ENCODE measurements at regions not wholly inside any gene's neighbourhood (a gene's known extent, or its start where the extent isn't known, plus 50 kb on each side); places are given as distances from the start of the nearest gene placed in this dataset.

GRCh38 chr2:217459680-217460405, 543.0 kb downstream of the TNS1 start:
- DNase-seq (ENCODE audit: extremely low read depth in 1 of 2, low read depth in 1 of 2) = no peak

DNA sequence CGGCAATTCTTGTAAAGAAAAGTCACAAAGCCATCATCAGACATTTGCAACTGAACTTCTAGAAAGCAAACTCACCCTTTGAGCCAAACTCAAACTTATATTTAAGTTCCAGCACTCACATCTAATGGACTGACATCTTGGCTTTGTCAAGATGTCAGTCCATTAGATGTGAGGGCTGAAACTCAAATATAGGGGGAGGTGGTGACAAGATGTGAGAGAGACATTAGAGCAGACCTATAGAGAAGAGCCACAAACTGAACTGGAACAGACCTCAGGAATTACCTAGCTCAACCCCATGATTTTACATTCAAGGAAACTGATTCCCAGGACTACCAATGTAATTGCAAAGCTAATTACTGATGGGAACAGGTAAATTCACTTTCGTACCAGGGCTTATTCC, 543.8 kb downstream of the TNS1 start:
- no peak for DNase-seq (ENCODE audit: extremely low read depth in 1 of 2, low read depth in 1 of 2)

DNA sequence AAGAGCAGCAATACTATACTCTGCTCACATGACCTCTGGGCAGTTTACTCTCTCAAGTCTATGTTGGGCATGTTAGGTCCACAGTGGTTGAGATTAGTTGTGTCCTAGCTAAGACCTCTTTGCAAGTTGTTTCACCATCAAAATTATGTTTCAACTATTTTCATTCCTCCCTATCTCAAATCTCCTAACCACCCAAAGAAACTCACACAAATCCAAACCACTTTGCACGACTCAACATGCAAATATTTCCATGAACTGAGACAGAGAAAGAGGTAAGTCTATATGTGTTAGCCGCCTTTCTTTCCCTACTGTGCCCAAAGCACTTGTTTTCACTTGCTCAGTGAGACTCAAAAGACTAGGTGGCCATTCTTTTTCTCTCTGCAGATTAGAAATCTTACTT, 546.8 kb downstream of the TNS1 start:
- DNase-seq (ENCODE audit: extremely low read depth in 1 of 2, low read depth in 1 of 2) = no peak

GRCh38 chr2:217452928-217453327, 549.9 kb downstream of the TNS1 start:
- no peak for DNase-seq (ENCODE audit: extremely low read depth in 1 of 2, low read depth in 1 of 2)

DNA sequence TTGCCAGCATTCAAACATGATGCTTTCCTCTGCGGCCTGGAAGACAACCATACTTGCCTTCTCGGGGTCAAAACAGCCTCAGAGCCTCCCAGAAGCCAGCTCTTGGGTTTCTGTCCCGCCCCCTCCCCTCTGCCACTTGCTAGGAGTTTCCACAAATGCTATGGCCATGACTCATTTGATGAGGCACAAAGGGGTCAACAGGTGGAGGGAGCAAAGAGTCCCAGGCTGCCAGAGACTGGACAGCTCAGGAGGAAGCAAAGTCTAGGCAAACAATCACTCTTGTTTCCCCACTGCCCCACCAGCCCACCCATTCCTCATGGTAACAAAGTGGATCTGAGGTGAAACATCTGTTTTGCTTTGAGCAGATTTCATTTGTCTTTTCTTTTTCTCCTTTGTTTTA, 551.1 kb downstream of the TNS1 start:
- DNase-seq (ENCODE audit: extremely low read depth in 1 of 2, low read depth in 1 of 2) = no peak

- DNase-seq (ENCODE audit: extremely low read depth in 1 of 2, low read depth in 1 of 2) = no peak
These were observed 553.4 kb downstream of the TNS1 start for GRCh38 chr2:217449444-217449843.

DNA sequence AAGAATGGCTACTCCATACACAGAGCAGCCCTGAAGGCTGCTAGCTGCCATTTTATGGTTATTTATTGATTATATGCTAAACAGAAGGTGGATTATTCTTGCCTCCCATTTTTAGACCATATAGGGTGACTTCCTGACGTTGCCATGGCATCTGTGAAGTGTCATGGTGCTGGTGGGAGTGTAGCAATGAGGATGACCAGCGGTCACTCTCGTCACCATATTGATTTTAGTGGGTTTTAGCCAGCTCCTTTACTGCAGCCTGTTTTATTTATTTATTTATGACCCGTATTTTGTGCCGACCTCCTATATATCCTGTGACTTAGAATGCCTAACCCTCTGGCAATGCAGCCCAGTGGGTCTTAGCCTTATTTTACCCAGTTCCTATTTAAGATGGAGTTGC, 553.9 kb downstream of the TNS1 start:
- no peak for DNase-seq (ENCODE audit: extremely low read depth in 1 of 2, low read depth in 1 of 2)

DNA sequence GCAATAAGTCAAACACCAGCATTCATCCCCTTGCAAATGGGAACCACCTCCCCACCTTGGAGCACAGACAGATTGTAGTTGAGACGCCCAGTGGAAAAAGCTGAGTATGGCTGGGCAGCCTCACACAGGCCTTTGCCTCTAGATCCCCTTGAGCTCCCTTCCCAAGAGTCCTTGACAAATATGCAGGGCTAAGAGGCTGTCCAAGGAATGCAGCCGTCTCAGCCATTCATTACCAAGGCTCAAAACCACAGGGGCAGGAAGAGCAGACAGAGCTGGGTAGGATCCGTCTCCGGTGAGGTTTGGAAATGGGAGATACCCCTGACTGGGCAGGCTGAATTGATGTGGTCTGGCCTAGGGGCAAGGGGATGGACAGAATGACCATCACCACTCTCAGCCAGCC, 557.1 kb downstream of the TNS1 start:
- DNase-seq (ENCODE audit: extremely low read depth in 1 of 2, low read depth in 1 of 2) = no peak

DNA sequence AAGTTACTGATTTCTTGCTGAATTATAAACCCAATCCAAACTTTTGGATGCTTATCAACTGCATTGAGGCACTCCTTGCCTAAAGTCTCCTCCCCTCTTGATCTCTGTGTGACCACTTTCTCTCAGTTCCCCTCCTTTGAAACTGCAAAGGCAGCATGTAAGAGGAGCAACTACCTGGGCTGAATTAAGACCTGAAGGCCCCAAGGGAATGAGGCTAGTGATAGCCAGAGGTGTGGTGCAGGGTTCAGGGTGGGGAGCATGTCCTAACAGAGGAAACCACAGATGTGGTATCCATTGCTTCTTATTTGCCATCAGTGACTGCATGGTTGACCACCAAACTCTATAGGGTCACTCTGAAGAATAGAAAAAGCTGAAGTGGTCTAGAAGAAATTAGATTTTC, 557.9 kb downstream of the TNS1 start:
- DNase-seq (ENCODE audit: extremely low read depth in 1 of 2, low read depth in 1 of 2) = no peak

- DNase-seq (ENCODE audit: extremely low read depth in 1 of 2, low read depth in 1 of 2) = no peak
These were observed 558.3 kb downstream of the TNS1 start for GRCh38 chr2:217444509-217444908.

GRCh38 chr2:217443601-217444000, 559.2 kb downstream of the TNS1 start:
- DNase-seq (ENCODE audit: extremely low read depth in 1 of 2, low read depth in 1 of 2) = no peak

DNA sequence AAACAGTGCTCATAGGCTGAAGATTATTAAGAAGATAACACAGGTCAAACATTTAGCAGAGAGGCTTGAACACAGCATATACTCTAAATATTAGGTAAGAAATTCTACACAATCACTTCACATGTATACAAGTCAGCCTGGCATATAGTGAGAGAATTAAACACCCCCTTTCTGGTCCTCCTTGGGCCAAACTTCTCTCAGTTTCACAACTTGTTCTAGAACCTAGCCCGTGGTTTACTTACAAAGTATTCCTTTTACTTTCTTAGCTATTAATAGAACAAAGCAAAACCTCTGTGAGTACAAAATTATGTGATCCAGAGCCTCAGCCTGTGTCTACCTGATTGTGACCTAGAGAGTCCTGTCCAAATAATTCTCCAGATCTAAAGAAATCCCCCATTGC, 562.8 kb downstream of the TNS1 start:
- DNase-seq (ENCODE audit: extremely low read depth in 1 of 2, low read depth in 1 of 2) = no peak

GRCh38 chr2:217438821-217439220, 564.0 kb downstream of the TNS1 start:
- no peak for DNase-seq (ENCODE audit: extremely low read depth in 1 of 2, low read depth in 1 of 2)

DNA sequence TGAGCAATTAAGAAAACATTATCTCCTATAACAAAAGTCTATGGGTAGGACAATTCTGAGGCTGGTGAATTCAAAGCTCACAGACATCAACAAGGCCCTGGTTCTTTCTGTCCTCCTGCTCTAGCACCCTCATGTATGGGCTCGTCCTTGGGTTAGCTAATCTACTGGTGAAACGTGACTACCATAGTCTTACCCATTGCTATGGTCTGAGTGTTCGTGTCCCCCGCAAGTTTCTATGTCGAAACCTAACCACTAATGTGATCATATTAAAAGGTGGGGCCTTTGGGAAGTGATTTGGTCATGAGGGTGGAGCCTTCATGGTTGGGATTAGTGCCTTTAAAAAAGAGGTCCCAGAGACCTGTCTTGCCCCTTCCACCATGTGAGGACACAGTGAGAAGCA, 564.7 kb downstream of the TNS1 start:
- no peak for DNase-seq (ENCODE audit: extremely low read depth in 1 of 2, low read depth in 1 of 2)

DNA sequence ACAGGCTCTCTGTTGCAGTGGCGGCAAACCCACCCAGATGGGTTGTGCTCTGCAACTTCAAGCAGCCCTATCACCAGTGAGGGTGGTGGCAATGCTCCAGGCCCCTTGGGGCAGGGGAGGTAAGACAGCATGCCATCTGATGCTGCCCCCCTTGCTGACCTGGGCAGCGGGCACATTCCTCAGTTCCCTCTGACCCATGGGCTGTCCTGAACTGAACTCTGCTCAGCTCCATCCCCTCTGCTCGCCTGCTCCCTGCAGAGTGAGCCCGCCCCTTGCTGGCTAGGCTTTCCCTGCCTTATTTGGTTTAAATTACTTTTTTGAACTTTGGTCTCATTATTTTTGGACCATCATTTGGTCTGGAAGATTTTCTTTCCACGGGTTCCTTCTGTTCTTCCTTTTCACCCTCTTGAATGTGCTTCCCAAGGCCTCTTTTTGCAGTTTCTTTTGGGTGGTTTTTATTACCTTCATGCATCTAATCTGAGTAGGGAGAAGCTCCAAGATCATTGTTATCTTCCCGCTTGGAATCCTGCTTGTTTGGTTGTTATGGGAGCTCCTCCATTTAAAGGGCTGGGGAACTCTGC, 565.4 kb downstream of the TNS1 start:
- no peak for DNase-seq (ENCODE audit: extremely low read depth in 1 of 2, low read depth in 1 of 2)

DNA sequence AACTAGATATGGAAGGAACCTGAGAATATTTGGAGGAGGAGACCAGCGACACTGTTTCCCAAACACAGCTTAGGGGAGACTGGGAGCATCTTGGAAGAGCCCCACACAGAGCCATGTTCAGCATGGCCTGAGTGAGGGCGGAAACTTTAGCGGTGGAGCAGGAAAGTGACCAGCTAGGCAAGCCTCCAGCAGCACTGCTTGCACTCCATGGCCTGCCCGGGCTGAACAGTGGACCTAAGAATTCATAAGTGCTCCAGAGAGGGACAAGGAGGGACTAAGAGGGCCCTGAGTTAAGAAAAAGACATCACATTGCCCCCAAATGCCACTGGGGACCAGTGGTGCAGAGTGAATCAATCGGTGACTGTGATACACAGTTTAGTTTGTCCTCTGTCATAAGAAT, 566.4 kb downstream of the TNS1 start:
- no peak for DNase-seq (ENCODE audit: extremely low read depth in 1 of 2, low read depth in 1 of 2)

DNA sequence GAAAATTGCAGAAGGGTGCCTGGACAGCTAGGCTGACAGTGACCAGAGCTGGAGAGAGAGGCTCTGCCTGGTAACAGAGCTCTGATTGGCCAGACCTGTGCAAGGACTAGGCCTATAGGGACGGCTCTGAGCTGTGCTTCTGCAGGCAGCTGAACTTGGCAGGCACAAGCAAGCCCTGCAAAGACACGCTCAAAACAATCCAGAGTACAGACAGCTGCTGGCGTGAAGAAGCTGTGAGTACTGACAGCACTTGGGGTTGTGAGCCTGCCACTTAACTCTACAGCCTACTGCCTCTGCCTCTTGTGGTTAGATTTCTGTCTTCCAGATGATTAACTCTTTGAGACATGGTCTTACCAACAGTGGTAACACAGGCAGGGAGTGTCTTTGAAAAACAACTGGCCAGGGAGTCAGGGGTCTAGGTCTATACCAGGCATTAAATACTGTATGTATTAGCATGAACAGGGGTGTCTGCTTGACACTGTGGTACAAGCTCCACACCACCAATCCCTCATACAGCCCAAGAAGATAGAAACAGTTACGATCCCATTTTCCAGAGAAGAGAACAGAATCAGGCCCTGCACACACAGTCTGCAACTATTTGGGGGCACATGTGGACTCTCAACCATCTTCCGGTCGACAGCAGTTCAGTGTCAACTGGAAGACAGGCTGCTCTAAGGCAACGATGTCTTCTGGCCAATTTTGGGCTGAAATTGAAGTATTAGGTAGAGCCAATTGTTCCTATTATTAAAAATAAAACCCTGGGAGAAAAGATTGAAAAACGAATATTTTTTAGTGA, 568.4 kb downstream of the TNS1 start:
- DNase-seq (ENCODE audit: extremely low read depth in 1 of 2, low read depth in 1 of 2) = no peak

GRCh38 chr2:217433522-217433921, 569.3 kb downstream of the TNS1 start:
- DNase-seq (ENCODE audit: extremely low read depth in 1 of 2, low read depth in 1 of 2) = no peak

DNA sequence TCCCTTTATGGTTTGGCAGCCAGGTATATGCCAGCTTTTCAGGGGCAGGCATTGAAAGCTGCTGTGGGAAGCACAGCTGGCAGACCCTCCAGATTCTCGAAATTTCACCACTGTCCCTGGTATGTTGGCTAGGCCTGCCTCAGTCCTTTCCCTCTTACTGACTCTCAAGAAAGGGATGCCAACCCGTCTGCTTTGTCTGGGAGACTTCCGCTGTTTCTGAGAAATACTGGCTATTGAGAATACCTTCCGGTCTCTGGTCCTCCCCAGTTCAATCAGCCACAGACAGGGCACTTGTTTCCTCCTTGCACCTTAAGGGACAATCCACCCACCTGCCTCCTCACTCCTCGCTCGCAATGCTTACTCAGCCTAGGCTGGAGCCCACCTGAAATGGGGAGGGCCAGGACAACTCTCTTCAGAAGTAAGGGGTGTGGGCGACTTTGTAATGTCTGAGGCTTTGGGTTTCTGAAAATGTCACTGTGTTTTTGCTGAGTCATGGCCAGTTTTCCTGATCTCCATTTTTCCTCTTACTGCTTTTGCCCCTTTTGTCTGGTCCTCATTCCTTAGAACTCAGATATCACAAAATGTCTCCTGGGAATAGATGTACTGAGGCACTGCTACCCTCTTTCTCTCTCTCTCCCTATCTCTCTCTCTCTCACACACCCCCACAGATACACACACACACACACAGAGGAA, 571.1 kb downstream of the TNS1 start:
- DNase-seq (ENCODE audit: extremely low read depth in 1 of 2, low read depth in 1 of 2) = no peak

DNA sequence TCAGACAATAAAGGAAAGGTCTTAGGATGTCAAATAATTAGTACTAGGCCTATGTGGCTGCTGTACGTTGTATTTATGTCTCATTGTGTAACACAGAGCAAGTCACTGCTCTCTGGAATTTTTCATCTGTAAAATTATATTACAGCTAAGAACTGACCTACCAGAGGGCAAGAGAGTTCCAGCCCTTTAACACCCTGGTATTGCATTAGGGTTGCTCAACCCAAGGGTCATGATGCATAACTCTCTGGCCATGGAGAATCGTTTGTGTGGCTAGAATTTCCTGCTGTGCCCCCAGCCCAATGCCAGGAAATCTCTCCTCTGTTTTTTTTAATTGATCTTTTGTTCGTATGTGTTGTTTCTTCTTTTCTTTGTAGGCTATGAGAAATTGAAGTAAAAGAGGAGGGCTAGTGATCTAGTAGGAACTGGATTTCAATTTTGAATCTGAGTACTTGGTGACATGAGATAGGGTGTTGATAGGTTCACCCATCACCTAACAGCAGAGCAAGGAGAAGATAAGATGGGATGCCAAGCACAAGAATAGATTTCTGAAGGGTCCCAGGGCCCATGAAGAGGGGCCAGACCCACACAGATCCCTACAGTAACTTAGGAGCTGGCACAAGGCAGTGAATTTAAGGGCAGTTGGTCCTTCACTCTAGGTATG, 571.2 kb upstream of the TNP1 start:
- no peak for DNase-seq (ENCODE audit: extremely low read depth in 1 of 2, low read depth in 1 of 2)

GRCh38 chr2:217429981-217430500, 570.2 kb upstream of the TNP1 start:
- DNase-seq (ENCODE audit: extremely low read depth in 1 of 2, low read depth in 1 of 2) = no peak
